Ovary (tissue), 3 donors: ENCODE measurements at regions not wholly inside any gene's neighbourhood (a gene's known extent, or its start where the extent isn't known, plus 50 kb on each side); places are given as distances from the start of the nearest gene placed in this dataset.

ENCODE experiments used
- CTCF ChIP-seq, 3 donors: fragments of 450-650 bp in 2 of 3; fragments of 200-600 bp in 1 of 3; IDR thresholded peaks; one replicate each; pipeline versions ENCODE4 v1.5.1 to v1.8.0; 2016 to 2022; ENCODE audit warnings: antibody characterized with exemption in 3 of 3, mild to moderate bottlenecking in 1 of 3
- EP300 ChIP-seq: sonication (generic); formaldehyde crosslinking; IDR thresholded peaks from one replicate; pipeline ENCODE4 v1.6.1; 2017; ENCODE audit warnings: antibody characterized with exemption
- POLR2A ChIP-seq: fragments of 450-650 bp; IDR thresholded peaks from one replicate; pipeline ENCODE4 v1.6.1; 2017; ENCODE audit warnings: antibody characterized with exemption, mild to moderate bottlenecking, moderate library complexity
- donor health status: DM: no; HTN: no; CAD: no.

GRCh38 chr18:60684843-60685513, 312.4 kb upstream of the MC4R start:
- TF ChIP-seq CTCF (IDR thresholded peaks at IDR 0.05) (no peak), EP300 (no peak), POLR2A (no peak)
